Trophoblast cell (in vitro differentiated cells and primary cell): ENCODE measurements at regions not wholly inside any gene's neighbourhood (a gene's known extent, or its start where the extent isn't known, plus 50 kb on each side); places are given as distances from the start of the nearest gene placed in this dataset.

Source experiments
- DNase-seq, 2 donors: peaks; one replicate each; pipeline ENCODE4 v3.0.0-alpha.2; 2016
- H2AFZ ChIP-seq: 2 replicates; pipeline ENCODE4 v1.6.1; 2013; ENCODE audit warnings: low read length, moderate library complexity, mild to moderate bottlenecking; ENCODE audit not compliant: insufficient read depth, poor library complexity
- H2AK5ac ChIP-seq: 2 replicates; pipeline ENCODE4 v1.6.1; 2013; ENCODE audit warnings: mild to moderate bottlenecking, low read length
- H2BK120ac ChIP-seq: 2 replicates; pipeline ENCODE4 v1.6.1; 2013; ENCODE audit warnings: low read length, mild to moderate bottlenecking, moderate library complexity; ENCODE audit not compliant: insufficient read depth, poor library complexity
- H2BK12ac ChIP-seq: 2 replicates; pipeline ENCODE4 v1.6.1; 2013; ENCODE audit warnings: mild to moderate bottlenecking, low read length, moderate library complexity
- H2BK5ac ChIP-seq: 2 replicates; pipeline ENCODE4 v1.6.1; 2013; ENCODE audit warnings: low read length, low read depth, moderate library complexity, mild to moderate bottlenecking; ENCODE audit not compliant: poor library complexity
- H3K14ac ChIP-seq: 2 replicates; pipeline ENCODE4 v1.6.1; 2013; ENCODE audit warnings: mild to moderate bottlenecking, low read length
- H3K18ac ChIP-seq: 2 replicates; pipeline ENCODE4 v1.6.1; 2013; ENCODE audit warnings: mild to moderate bottlenecking, low read length
- H3K23ac ChIP-seq: 2 replicates; pipeline ENCODE4 v1.6.1; 2013; ENCODE audit warnings: low read length
- H3K27ac ChIP-seq: 2 replicates; pipeline ENCODE4 v1.5.1; 2013; ENCODE audit warnings: low read depth, mild to moderate bottlenecking, inconsistent platforms, low read length, moderate library complexity
- H3K27me3 ChIP-seq: 2 replicates; pipeline ENCODE4 v1.6.1; 2013; ENCODE audit warnings: inconsistent platforms, mild to moderate bottlenecking, low read length, moderate library complexity; ENCODE audit not compliant: insufficient read depth
- H3K36me3 ChIP-seq, 2 experiments: 1 replicate in 1 of 2; 2 replicates in 1 of 2; pipeline ENCODE4 v1.6.1; 2013; ENCODE audit warnings: low read length in 2 of 2, mild to moderate bottlenecking in 2 of 2, moderate library complexity in 1 of 2; ENCODE audit not compliant: insufficient read depth in 2 of 2, control insufficient read depth in 1 of 2
- H3K4ac ChIP-seq: 2 replicates; pipeline ENCODE4 v1.6.1; 2013; ENCODE audit warnings: low read depth, mild to moderate bottlenecking, low read length, moderate library complexity
- H3K4me1 ChIP-seq, 2 experiments: 1 replicate in 1 of 2; 2 replicates in 1 of 2; pipeline ENCODE4 v1.6.1; 2013; ENCODE audit warnings: low read length in 2 of 2, mild to moderate bottlenecking in 2 of 2, moderate library complexity in 1 of 2; ENCODE audit not compliant: insufficient read depth in 2 of 2, control insufficient read depth in 1 of 2
- H3K4me2 ChIP-seq: 2 replicates; pipeline ENCODE4 v1.6.1; 2013; ENCODE audit warnings: inconsistent platforms, mild to moderate bottlenecking, low read length, moderate library complexity
- H3K4me3 ChIP-seq: 2 replicates; pipeline ENCODE4 v1.5.1; 2013; ENCODE audit warnings: mild to moderate bottlenecking, low read depth, low read length, inconsistent platforms
- H3K79me1 ChIP-seq: one replicate; pipeline ENCODE4 v1.6.1; 2013; ENCODE audit warnings: low read length
- H3K79me2 ChIP-seq: 2 replicates; pipeline ENCODE4 v1.6.1; 2013; ENCODE audit warnings: low read length, mild to moderate bottlenecking; ENCODE audit not compliant: control insufficient read depth, insufficient read depth, poor library complexity
- H3K9ac ChIP-seq: 2 replicates; pipeline ENCODE4 v1.6.1; 2013; ENCODE audit warnings: mild to moderate bottlenecking, low read length
- H3K9me3 ChIP-seq: 2 replicates; pipeline ENCODE4 v1.6.1; 2013; ENCODE audit warnings: low read depth, mild to moderate bottlenecking, control low read depth, inconsistent platforms, low read length; ENCODE audit not compliant: insufficient read depth
- H4K12ac ChIP-seq: 2 replicates; pipeline ENCODE4 v1.6.1; 2013; ENCODE audit warnings: low read depth, mild to moderate bottlenecking, low read length, moderate library complexity
- H4K8ac ChIP-seq: 2 replicates; pipeline ENCODE4 v1.6.1; 2013; ENCODE audit warnings: low read depth, mild to moderate bottlenecking, low read length, moderate library complexity
- H4K91ac ChIP-seq: one replicate; pipeline ENCODE4 v1.6.1; 2013; ENCODE audit warnings: low read depth, mild to moderate bottlenecking, low read length, moderate library complexity
- WGBS: extraction: QIAGEN DNeasy Blood & Tissue Kit; methylation state at CpG from one replicate; pipeline ENCODE4 v1.1.7; 2013; ENCODE audit warnings: missing lambda C conversion rate; ENCODE audit not compliant: insufficient read length, insufficient coverage; ENCODE audit errors: extremely low coverage; 5-methylcytosine and 5-hydroxymethylcytosine counted together

- Histone ChIP-seq H3K14ac (no peak overlapping the region), H3K4me1 (no peaks in the 10 kb centered on the region), H3K9me3 (no peaks in the 10 kb centered on the region), H4K91ac (no peak overlapping the region), H3K79me1 (no peaks in the 10 kb centered on the region), H3K23ac (no peak overlapping the region), H3K18ac (no peak overlapping the region), H3K36me3 (no peaks in the 10 kb centered on the region), H4K8ac (no peak overlapping the region), H2AK5ac (no peak overlapping the region), H3K27ac (no peak overlapping the region), H2BK12ac (no peak overlapping the region), H3K79me2 (no peaks in the 10 kb centered on the region), H3K4me3 (no peak overlapping the region), H2AFZ (no peak overlapping the region), H2BK5ac (no peak overlapping the region), H4K12ac (no peak overlapping the region), H2BK120ac (no peak overlapping the region), H3K9ac (no peak overlapping the region), H3K27me3 (peaks cover 7% of the 10 kb centered on the region), H3K4me2 (no peak overlapping the region), H3K4ac (no peak overlapping the region)
- WGBS: no CpG with 5 or more reads among the region's 13 CpGs
- DNase-seq: no peak
Observed at GRCh38 chr5:2912741-2913140, 161.3 kb upstream of the IRX2 start.

GRCh38 chr5:2910401-2911175, 159.1 kb upstream of the IRX2 start:
- Histone ChIP-seq H3K27me3 (peaks cover 7% of the 10 kb centered on the region), H4K12ac (no peak overlapping the region), H2BK5ac (no peak overlapping the region), H4K91ac (no peak overlapping the region), H3K79me1 (no peaks in the 10 kb centered on the region), H3K4me1 (no peaks in the 10 kb centered on the region), H3K23ac (no peak overlapping the region), H3K27ac (no peak overlapping the region), H4K8ac (no peak overlapping the region), H2AK5ac (no peak overlapping the region), H3K9ac (no peak overlapping the region), H3K36me3 (no peaks in the 10 kb centered on the region), H2BK120ac (no peak overlapping the region), H3K14ac (no peak overlapping the region), H2AFZ (no peak overlapping the region), H3K9me3 (peaks cover 2% of the 10 kb centered on the region), H3K4ac (no peak overlapping the region), H3K79me2 (no peaks in the 10 kb centered on the region), H2BK12ac (no peak overlapping the region), H3K4me3 (no peak overlapping the region), H3K18ac (no peak overlapping the region), H3K4me2 (no peak overlapping the region)
- no peak for DNase-seq
- no CpG with 5 or more reads among the region's 8 CpGs for WGBS

- H4K8ac ChIP-seq: no peak overlapping the region
- H3K4me1 ChIP-seq: no peaks in the 10 kb centered on the region
- no peak overlapping the region for H2AFZ ChIP-seq
- no peak for DNase-seq
- peaks cover 2% of the 10 kb centered on the region for H3K9me3 ChIP-seq
- no peak overlapping the region for H3K18ac ChIP-seq
- no peak overlapping the region for H2BK5ac ChIP-seq
- H3K36me3 ChIP-seq: no peaks in the 10 kb centered on the region
- no peak overlapping the region for H2BK12ac ChIP-seq
- no peak overlapping the region for H3K9ac ChIP-seq
- no peak overlapping the region for H3K4ac ChIP-seq
- H3K4me2 ChIP-seq: no peak overlapping the region
- H3K4me3 ChIP-seq: no peak overlapping the region
- no peak overlapping the region for H3K23ac ChIP-seq
- H4K91ac ChIP-seq: no peak overlapping the region
- no peak overlapping the region for H4K12ac ChIP-seq
- no peaks in the 10 kb centered on the region for H3K79me2 ChIP-seq
- no peak overlapping the region for H3K14ac ChIP-seq
- no peak overlapping the region for H2AK5ac ChIP-seq
- no peaks in the 10 kb centered on the region for H3K79me1 ChIP-seq
- H2BK120ac ChIP-seq: no peak overlapping the region
- no peak overlapping the region for H3K27ac ChIP-seq
- WGBS: no CpG with 5 or more reads among the region's 10 CpGs
- no peaks in the 10 kb centered on the region for H3K27me3 ChIP-seq
Observed at GRCh38 chr5:2909035-2909434, 157.6 kb upstream of the IRX2 start.

- no peaks in the 10 kb centered on the region for H3K36me3 ChIP-seq
- no peak overlapping the region for H3K9ac ChIP-seq
- H3K4me1 ChIP-seq: no peaks in the 10 kb centered on the region
- H4K8ac ChIP-seq: no peak overlapping the region
- no peak overlapping the region for H3K14ac ChIP-seq
- peaks cover 2% of the 10 kb centered on the region for H3K9me3 ChIP-seq
- no peak overlapping the region for H4K91ac ChIP-seq
- no peak overlapping the region for H3K4me3 ChIP-seq
- H2AFZ ChIP-seq: no peak overlapping the region
- no peak overlapping the region for H2AK5ac ChIP-seq
- no peak overlapping the region for H3K4ac ChIP-seq
- no CpG with 5 or more reads among the region's 4 CpGs for WGBS
- H3K27me3 ChIP-seq: no peaks in the 10 kb centered on the region
- H3K79me2 ChIP-seq: no peaks in the 10 kb centered on the region
- no peaks in the 10 kb centered on the region for H3K79me1 ChIP-seq
- H3K23ac ChIP-seq: no peak overlapping the region
- H2BK12ac ChIP-seq: no peak overlapping the region
- H2BK5ac ChIP-seq: no peak overlapping the region
- DNase-seq: no peak
- H2BK120ac ChIP-seq: no peak overlapping the region
- H3K4me2 ChIP-seq: no peak overlapping the region
- no peak overlapping the region for H3K27ac ChIP-seq
- no peak overlapping the region for H4K12ac ChIP-seq
- H3K18ac ChIP-seq: no peak overlapping the region
Observed at GRCh38 chr5:2908086-2908485, 156.6 kb upstream of the IRX2 start.
